Osteocyte (in vitro differentiated cells): ENCODE measurements at regions not wholly inside any gene's neighbourhood (a gene's known extent, or its start where the extent isn't known, plus 50 kb on each side); places are given as distances from the start of the nearest gene placed in this dataset.

ENCODE experiments used
- DNase-seq: peaks from one replicate; pipeline ENCODE4 v3.0.0; 2021; ENCODE audit warnings: mixed read lengths; ENCODE audit not compliant: unreplicated experiment; ENCODE audit errors: extremely low spot score
- H3K27ac Mint-ChIP-seq: one replicate; pipeline ENCODE4 v1.8.0; 2021; ENCODE audit warnings: mild to moderate bottlenecking, mixed read lengths; ENCODE audit not compliant: unreplicated experiment
- H3K27me3 Mint-ChIP-seq: one replicate; pipeline ENCODE4 v1.8.0; 2021; ENCODE audit warnings: mixed read lengths; ENCODE audit not compliant: unreplicated experiment
- H3K36me3 Mint-ChIP-seq: one replicate; pipeline ENCODE4 v1.8.0; 2021; ENCODE audit warnings: mixed read lengths; ENCODE audit not compliant: unreplicated experiment
- H3K4me1 Mint-ChIP-seq: one replicate; pipeline ENCODE4 v1.8.0; 2021; ENCODE audit warnings: mixed read lengths; ENCODE audit not compliant: unreplicated experiment
- H3K4me3 Mint-ChIP-seq: one replicate; pipeline ENCODE4 v1.8.0; 2021; ENCODE audit warnings: mild to moderate bottlenecking, moderate library complexity, mixed read lengths; ENCODE audit not compliant: unreplicated experiment
- H3K9me3 Mint-ChIP-seq: one replicate; pipeline ENCODE4 v1.8.0; 2021; ENCODE audit warnings: mixed read lengths; ENCODE audit not compliant: unreplicated experiment
- CTCF ChIP-seq: fragments of 200-600 bp; sonication (generic); IDR thresholded peaks from 2 replicates; pipeline ENCODE4 v1.5.0; 2021; ENCODE audit warnings: antibody characterized with exemption, mild to moderate bottlenecking, moderate library complexity

GRCh38 chr1:90104941-90105538 is 110.1 kb downstream of the ZNF326 start:
- no peaks in the 10 kb centered on the region for H3K36me3 Mint-ChIP-seq
- no peak overlapping the region for H3K4me3 Mint-ChIP-seq
- peaks cover 35% of the 10 kb centered on the region for H3K27me3 Mint-ChIP-seq
- TF ChIP-seq CTCF: no peak
- DNase-seq: no peak
- H3K27ac Mint-ChIP-seq: no peak overlapping the region
- no peaks in the 10 kb centered on the region for H3K9me3 Mint-ChIP-seq
- H3K4me1 Mint-ChIP-seq: no peaks in the 10 kb centered on the region

GRCh38 chr1:90100566-90100965 is 105.7 kb downstream of the ZNF326 start:
- Mint-ChIP-seq H3K4me1 (no peaks in the 10 kb centered on the region), H3K27ac (no peak overlapping the region), H3K4me3 (no peak overlapping the region), H3K27me3 (peaks cover 7% of the 10 kb centered on the region), H3K9me3 (no peaks in the 10 kb centered on the region), H3K36me3 (no peaks in the 10 kb centered on the region)
- TF ChIP-seq CTCF: no peak
- DNase-seq: no peak

- no peak overlapping the region for H3K27ac Mint-ChIP-seq
- no peaks in the 10 kb centered on the region for H3K36me3 Mint-ChIP-seq
- no peak overlapping the region for H3K4me3 Mint-ChIP-seq
- no peak for DNase-seq
- no peak for TF ChIP-seq CTCF
- H3K27me3 Mint-ChIP-seq: peaks cover 13% of the 10 kb centered on the region
- no peaks in the 10 kb centered on the region for H3K9me3 Mint-ChIP-seq
- no peaks in the 10 kb centered on the region for H3K4me1 Mint-ChIP-seq
Measured at GRCh38 chr1:90092441-90092840, 97.5 kb downstream of the ZNF326 start.
